Hippocampal formation (tissue), 2 donors: ENCODE measurements at regions not wholly inside any gene's neighbourhood (a gene's known extent, or its start where the extent isn't known, plus 50 kb on each side); places are given as distances from the start of the nearest gene placed in this dataset.
"Not testable (repeated sequence)": the region's sequence is repeated elsewhere in the genome, so short reads cannot be mapped to it uniquely, and the experiment has no call there.

Source experiments
- DNase-seq, 2 donors: peaks; one replicate each; lab custom pipeline; 2025; lab: John Stamatoyannopoulos, UW

GRCh38 chr2:184425083-184425482 is 173.2 kb upstream of the ZNF804A start:
- no peak for DNase-seq

- no peak for DNase-seq
These were observed 154.1 kb upstream of the ZNF804A start for GRCh38 chr2:184444217-184444616.

- DNase-seq, result no peak
These were observed 153.6 kb upstream of the ZNF804A start for GRCh38 chr2:184444623-184445223.

GRCh38 chr2:184449760-184450159 is 148.6 kb upstream of the ZNF804A start:
- DNase-seq, result no peak

- DNase-seq, result no peak
These were observed 145.4 kb upstream of the ZNF804A start for GRCh38 chr2:184452907-184453306.

- no peak for DNase-seq
These were observed 142.7 kb upstream of the ZNF804A start for GRCh38 chr2:184455624-184456023.

- not testable (repeated sequence) for DNase-seq
These were observed 141.6 kb upstream of the ZNF804A start for GRCh38 chr2:184456693-184457092.

- DNase-seq, result no peak
These were observed 135.0 kb upstream of the ZNF804A start for GRCh38 chr2:184463102-184463865.

- DNase-seq, result no peak
These were observed 134.5 kb upstream of the ZNF804A start for GRCh38 chr2:184463866-184464248.

- DNase-seq, result no peak
These were observed 129.5 kb upstream of the ZNF804A start for GRCh38 chr2:184468826-184469225.

- no peak for DNase-seq
These were observed 125.8 kb upstream of the ZNF804A start for GRCh38 chr2:184472481-184472880.

GRCh38 chr2:184481865-184482264 is 116.5 kb upstream of the ZNF804A start:
- no peak for DNase-seq

GRCh38 chr2:184498936-184499335 is 99.4 kb upstream of the ZNF804A start:
- no peak for DNase-seq

GRCh38 chr2:184504252-184504651 is 94.1 kb upstream of the ZNF804A start:
- no peak for DNase-seq

- DNase-seq, result no peak
These were observed 91.1 kb upstream of the ZNF804A start for GRCh38 chr2:184507254-184507653.

- DNase-seq, result no peak
These were observed 80.9 kb upstream of the ZNF804A start for GRCh38 chr2:184517402-184517801.

GRCh38 chr2:184520441-184520840 is 77.9 kb upstream of the ZNF804A start:
- DNase-seq, result no peak

- no peak for DNase-seq
These were observed 74.6 kb upstream of the ZNF804A start for GRCh38 chr2:184523732-184524131.

GRCh38 chr2:184524551-184525382 is 73.6 kb upstream of the ZNF804A start:
- no peak for DNase-seq

GRCh38 chr2:184527058-184527457 is 71.3 kb upstream of the ZNF804A start:
- no peak for DNase-seq

- DNase-seq, result no peak
These were observed 70.2 kb upstream of the ZNF804A start for GRCh38 chr2:184528119-184528518.

GRCh38 chr2:184530239-184530638 is 68.1 kb upstream of the ZNF804A start:
- DNase-seq, result no peak

- no peak for DNase-seq
These were observed 67.4 kb upstream of the ZNF804A start for GRCh38 chr2:184530959-184531358.
